ENCODE measurements at regions not wholly inside any gene's neighbourhood (a gene's known extent, or its start where the extent isn't known, plus 50 kb on each side); places are given as distances from the start of the nearest gene placed in this dataset.

GRCh38 chr3:23665741-23666140, 140.0 kb upstream of the UBE2E1 start:
- DNase-seq, result no peak

DNA sequence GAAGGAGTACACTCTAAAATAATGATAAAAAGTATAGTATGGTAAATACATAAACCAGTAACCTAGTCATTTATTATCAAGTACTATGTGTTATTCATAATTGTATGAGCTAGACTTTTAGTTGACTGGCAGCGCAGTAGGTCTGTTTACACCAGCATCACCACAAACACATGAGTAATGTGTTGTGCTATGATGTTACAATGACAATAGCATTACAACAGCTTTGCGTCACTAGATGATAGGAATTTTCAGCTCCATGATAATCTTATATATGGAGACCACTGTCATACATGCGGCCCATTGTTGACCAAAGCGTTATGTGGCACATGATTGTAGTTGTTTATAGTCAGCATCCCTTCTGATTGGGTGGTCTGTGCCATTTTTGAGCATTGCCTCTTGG, 138.9 kb upstream of the UBE2E1 start:
- no peak for DNase-seq

DNA sequence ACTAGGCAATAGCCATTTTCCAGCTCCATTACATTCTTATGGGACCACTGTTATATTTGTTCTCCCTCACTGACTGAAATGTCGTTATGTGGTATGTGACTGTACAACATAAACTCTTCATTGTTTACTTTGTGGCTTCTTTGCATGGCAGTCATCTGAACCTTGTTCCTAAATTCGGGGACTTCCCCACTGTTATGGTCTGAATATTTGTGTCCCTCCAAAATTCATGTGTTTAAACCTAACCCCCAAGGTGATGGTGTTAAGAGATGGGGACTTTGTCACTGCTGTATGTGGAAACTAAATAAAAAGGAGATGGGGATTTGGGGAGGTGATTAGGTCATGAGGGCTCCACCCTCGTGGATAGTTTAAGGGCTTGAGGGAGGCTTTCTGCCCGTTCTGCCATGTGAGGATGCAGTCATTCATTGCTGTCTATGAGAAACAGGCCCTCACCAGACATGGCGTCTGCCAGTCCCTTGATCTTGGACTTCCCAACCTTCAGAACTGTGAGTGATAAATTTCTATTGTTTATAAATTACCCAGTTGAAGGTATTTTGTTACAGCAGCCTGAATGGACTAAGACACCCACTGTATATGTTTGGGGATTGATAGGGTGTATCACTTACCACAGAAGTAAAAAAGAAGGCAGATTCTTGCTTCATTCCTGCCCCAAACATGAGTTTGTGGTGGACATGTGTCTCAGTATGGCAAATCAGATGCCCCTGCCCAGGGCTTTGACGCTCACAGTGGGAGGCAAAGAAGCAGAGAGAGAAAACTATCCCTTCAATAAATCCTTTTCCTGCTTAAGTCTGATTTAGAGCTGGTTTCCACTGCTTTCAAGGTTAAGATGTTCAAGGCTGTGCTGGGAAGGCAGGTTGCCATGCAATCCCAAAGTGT, 138.0 kb upstream of the UBE2E1 start:
- no peak for DNase-seq

DNA sequence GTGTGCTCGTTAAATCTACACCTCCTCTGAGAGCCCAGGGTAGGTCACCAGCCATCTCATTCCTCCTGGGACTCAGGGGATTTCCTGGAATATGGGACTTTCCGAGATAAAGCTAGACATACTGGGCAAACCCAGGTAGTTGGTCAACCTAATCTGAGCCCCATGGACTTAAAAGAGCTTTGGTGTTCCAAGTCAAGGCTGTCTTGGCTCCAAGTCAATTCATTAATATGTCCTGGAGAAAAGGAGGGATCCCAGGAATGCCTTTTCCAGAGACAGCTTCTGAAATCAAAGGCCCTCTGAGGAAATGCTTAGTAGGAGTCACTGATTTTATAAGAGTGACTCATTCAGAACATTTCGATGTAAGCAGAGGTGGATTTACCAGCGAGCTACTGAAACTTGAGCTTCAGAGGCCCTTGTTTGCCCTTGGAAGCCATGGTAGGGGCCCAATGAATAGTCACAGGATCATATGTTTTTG, 137.3 kb upstream of the UBE2E1 start:
- DNase-seq, result no peak

DNA sequence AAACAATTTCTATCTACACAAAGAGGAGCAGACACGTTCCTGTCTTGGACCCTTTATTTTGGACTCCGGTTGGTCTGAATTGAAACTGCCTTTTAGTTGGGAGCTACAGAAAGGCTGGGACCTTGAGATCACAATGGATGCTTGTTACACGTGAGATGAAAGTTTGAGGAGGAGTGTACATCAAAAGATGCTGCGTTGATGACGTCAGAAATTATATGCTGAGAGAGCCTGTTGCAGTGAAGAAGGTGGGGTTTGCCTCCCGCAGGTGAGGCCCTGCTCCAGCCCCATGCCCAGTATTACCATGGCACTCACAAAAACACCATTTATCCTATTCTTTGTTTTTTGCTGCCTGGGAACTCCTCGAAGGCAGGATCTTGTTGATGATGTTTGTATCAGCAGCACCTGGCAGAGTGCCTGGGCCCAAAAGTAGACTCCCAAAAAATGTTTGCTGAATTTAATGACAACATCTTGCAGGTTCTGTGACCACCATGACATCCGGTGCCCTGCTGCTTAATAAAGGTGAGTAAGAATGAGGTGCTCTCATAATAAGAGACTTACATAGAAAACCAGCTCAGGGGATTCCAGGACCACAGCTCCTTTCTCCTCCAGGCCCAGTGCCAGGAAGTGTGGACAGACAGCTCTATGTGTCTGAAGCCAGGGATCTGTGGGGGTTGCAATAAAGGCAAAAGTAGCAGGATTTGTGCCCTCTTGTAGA, 136.1 kb upstream of the UBE2E1 start:
- no peak for DNase-seq

GRCh38 chr3:23671851-23672589, 133.7 kb upstream of the UBE2E1 start:
- DNase-seq, result peak in 3 of 4 experiments; percentile 13 to 45 (median 41)

DNA sequence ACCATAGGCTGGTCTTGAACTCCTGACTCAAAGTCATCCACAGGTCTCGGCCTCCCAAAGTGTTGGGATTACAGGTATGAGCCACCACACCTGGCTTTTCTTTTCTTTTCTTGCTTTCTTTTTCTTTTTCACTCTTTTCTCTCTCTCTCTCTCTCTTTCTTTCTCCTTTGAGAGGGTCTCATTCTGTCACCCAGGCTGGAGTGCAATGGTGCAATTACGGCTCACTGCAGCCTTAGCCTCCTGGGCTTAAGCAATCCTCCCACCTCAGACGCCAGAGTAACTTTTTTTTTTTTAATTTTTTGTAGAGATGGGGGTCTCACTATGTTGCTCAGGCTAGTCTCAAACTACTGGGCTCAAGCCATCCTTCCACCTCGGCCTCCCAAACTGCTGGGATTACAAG, 133.1 kb upstream of the UBE2E1 start:
- DNase-seq, result no peak

DNA sequence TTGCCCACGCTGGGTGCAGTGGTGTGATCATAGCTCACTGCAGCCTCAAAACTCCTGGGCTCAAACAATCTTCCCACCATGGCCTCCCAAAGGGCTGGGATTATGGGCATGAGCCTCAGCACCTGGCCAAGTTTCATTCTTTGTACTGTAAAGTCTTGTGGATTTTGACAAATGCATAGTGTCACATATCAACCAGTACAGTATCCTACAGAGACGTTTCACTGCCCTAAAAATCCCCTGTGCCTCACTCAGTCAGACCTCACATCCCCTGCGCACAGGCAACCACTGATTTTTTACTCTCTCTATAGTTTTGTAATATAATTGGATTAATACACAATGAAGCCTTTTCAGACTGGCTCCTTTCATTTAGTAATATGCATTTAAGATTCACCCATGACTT, 130.7 kb upstream of the UBE2E1 start:
- no peak for DNase-seq

DNA sequence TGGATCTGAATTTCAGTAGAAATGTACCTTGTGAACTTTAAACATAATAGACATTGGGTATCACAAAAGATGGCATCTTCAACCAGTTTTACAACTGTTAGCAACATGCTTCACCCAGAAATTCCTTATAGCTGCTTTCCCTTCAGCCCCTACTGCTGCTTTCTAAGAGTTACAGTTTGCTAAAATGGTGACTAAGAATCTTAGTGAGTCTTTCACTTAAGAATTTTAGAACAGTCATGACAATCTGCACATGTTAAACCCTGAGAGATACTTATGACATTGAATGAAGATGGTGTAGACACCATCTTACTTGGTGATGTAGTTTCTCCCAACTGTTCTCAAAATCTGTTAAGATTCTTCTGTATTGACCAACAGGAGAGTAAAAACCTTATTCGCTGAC, 129.7 kb upstream of the UBE2E1 start:
- no peak for DNase-seq

DNA sequence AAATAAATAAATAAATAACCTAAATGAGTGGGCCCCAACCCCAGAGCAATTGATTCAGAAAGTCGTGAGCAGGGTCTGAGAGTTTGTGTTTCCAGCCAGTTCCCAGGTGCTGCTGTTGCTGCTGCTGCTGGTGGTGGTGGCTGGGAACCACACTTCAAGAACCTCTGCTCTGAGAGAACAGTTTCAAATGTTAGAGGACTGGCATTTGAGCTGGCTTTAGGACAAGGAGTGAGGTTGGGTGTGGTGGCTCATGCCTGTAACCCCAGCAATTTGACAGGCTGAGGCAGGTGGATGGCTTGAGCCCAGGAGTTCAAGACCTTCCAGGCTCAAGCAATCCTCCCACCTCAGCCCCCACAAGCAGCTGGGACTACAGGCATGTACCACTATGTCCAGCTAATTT, 123.1 kb upstream of the UBE2E1 start:
- no peak for DNase-seq

DNA sequence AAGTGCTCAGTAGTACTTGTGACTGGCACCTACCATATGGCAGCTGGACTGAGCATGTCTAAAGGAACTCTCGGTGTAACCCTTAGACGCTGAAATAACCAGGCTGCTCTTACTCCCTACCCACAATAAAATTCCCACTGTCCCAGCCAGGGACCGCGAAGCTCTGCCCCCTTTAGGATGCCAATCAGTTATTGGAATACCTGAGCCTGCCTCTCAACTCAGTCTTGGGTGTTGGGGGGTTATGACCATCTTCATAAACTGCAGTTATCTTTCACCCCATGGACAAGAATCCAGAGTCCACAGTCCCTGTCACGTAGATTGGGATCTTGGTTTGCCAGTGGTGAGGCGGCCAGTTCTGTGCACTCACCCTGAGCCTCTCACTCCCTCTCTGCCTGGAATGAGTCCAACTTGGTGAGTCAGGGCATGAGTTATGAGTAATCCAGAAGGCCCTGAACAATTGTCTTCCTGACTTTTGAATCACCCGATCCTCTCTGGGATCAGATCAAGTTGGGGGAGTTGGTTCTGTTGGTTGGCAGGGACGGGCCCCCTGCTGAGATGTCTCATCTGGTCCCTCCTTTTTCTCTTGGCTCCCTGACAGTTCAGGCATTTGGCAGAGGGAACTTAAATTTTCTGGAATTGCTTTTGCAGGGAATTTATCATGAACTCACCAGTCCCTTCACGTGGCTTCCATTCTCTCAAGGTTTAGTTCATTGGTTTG, 120.1 kb upstream of the UBE2E1 start:
- DNase-seq, result peak; percentile 74 to 88 (median 84)

DNA sequence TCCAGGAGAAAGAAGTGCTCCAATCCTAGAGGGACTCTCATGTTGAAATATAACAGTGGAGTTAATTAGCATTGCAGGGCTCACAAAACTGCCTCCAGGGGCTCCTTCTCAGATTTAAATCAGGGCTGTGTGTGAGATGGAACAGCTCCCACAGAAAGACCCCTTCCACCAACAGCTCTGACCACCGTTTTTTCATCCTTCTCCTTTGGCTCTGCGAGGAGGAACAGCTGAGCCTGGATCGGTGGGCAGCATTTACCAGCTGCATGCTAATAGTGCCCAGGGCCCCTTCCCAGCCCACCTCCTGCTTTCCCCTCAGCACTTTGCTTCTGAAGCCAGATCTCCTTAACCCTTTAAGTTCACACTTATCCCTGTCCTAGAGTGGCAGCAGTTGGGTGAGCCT, 119.2 kb upstream of the UBE2E1 start:
- no peak for DNase-seq

- DNase-seq, result no peak
These were observed 114.3 kb upstream of the UBE2E1 start for GRCh38 chr3:23691357-23691895.

DNA sequence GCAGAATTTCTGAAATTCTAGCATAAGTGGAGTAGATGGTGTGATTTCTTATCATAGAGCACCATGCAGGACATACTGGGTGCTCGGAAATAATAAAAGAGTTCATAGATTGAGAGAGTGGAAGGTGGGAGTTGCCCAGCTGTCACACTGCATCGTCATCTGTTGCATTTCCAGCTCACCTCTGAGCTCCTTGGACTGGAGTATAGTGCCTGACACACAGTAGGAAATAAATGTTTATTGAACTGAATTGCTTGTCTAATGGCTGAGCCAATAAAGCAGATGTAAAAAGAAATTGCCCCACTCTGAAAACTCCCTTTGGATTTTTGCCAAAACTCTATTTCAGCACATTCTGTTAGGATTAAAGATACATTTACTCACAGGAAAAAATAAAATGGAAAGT, 108.9 kb upstream of the UBE2E1 start:
- DNase-seq, result no peak

DNA sequence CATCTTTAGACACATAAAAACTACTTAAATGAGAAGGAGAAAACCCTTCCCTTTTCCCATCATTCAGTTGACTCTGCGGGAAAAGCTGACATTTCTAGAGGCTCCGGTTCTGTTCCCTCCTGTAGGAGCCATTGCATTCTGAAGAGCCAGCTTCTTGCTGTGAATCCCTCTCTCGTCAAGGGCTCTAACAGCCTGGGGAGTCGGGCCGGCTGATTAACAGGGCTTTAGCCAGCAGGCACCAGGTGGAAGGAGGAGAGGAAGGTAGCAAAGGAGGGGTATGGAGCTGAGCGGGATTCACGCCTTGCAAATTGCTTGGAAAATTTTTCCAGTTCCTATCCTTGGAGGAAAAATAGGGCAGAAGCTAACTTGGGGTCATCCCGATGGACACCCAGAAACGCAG, 108.3 kb upstream of the UBE2E1 start:
- no peak for DNase-seq

GRCh38 chr3:23698652-23699313, 107.0 kb upstream of the UBE2E1 start:
- DNase-seq, result no peak

DNA sequence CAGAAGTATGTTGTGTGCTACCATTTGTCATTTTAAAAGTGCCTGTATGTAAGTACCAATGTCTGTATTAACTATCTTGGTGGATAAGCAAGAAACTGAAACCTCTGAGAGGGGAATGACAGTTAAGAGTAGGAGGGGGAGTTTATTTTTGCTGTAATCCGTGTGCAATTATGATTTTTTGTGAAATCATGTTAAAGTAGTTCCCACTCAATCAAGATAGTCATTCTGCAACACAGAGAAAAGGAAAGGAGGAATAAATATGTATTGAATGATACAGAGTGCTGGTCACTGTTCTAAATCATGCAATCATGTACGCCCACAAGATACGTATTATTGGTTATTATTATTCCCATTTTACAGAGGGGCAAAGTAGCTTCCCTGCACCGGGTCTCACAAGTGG, 105.1 kb upstream of the UBE2E1 start:
- DNase-seq, result no peak

DNA sequence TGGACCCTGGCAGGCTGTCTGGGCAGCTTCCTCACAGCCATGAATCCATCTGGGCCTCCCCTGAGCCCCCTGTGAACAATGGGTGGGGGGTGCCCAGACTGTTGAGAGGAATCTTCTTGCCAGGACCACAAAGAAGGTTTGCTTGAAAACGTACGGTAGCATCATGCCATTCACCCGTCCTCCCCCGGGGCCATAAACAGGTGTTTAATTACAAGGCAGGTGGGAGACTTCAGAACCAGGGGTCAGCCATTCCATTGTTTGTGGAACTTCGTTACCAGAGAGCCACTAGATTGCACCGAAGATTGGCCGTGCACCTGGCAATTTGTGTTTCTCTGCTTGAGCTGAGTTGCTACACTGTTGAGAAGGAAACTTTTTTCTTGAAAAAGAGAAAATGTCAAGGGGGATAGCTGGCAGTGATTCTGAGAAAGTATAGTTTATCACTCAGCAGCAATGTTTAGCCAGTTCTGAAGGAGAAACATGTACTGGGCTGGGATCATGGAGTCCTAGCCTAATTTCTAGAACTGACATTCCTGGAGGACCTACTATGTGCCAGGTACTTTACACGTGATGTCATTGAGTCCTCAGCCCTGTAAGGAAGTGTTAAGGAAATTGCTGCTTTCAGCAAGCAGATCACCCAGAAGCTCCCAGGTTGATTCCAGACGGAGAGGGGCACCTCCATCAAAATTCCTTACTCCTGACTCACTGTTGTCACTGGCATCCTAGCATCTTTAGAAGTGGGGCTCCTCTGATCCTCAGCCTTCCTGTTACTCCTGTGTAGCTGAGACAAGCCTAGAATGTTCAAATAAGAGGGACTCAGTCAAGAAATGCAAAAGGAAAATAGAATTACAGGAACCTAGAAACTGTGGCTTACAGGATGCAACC, 103.8 kb upstream of the UBE2E1 start:
- DNase-seq, result no peak

DNA sequence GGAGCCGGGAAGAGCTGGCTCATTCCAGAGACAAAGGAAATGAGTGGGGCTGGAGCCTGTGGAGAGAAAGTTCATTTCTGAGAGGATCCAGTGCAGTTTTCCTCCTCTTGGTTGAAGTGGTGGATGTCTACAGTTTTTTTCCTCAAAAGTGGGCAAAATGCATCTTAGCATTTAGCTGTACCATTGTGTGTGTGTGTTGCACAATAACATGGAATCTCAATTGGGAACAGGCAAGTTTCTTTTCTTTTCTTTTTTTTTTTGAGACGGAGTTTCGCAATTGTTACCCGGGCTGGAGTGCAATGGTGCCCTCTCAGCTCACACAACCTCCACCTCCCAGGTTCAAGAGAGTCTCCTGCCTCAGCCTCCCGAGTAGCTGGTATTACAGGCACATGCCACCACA, 101.5 kb upstream of the UBE2E1 start:
- no peak for DNase-seq

- peak; percentile 44 to 83 (median 69) for DNase-seq
These were observed 99.6 kb upstream of the UBE2E1 start for GRCh38 chr3:23706111-23706510.

DNA sequence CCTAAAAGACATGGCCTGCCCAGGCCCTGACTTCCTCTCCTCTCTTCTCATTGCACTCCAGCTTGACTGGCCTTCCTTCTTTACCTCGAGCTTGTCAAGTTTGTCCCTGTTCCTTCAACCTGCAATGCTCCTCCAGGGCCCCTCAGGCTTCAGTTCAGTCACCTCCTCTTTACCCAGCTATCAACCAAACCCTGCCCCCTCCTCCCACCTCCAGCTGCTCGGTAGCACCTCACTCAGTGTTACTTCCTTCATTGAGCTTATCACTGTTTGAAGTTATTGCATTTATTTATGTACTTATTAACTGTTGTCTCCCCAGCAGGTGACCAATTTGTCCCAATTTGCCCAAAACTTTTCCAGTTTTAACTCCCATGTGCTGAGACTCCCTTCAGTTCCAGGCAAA, 95.8 kb upstream of the UBE2E1 start:
- DNase-seq, result no peak
